Psoas muscle (tissue), 7 donors: ENCODE measurements at regions not wholly inside any gene's neighbourhood (a gene's known extent, or its start where the extent isn't known, plus 50 kb on each side); places are given as distances from the start of the nearest gene placed in this dataset.

Experiments
- ATAC-seq, 4 donors: fragments of 200-7000 bp; cut with Tn5 transposase; one replicate each; pipeline ENCODE4 v1.9.1; 2020; ENCODE audit warnings: moderate library complexity in 3 of 4, mild to moderate bottlenecking in 2 of 4
- DNase-seq, 2 donors: peaks; one replicate each; pipeline ENCODE4 v3.0.0-alpha.2; 2020
- H3K27ac ChIP-seq: fragments of 200-600 bp; one replicate; pipeline ENCODE4 v1.8.0; 2022
- H3K27me3 ChIP-seq, 3 donors: fragments of 200-600 bp in 1 of 3; one replicate each; pipeline versions ENCODE4 v1.6.1 to v1.8.0; 2013 to 2022; ENCODE audit warnings: low read length in 2 of 3, mild to moderate bottlenecking in 2 of 3, moderate library complexity in 1 of 3; ENCODE audit not compliant: insufficient read depth in 3 of 3
- H3K36me3 ChIP-seq, 2 donors: fragments of 200-600 bp in 1 of 2; one replicate each; pipeline versions ENCODE4 v1.6.1 to v1.8.0; 2013 to 2022; ENCODE audit warnings: low read depth in 1 of 2, mild to moderate bottlenecking in 1 of 2, moderate library complexity in 1 of 2; ENCODE audit not compliant: insufficient read depth in 1 of 2
- H3K4me1 ChIP-seq: fragments of 200-600 bp; one replicate; pipeline ENCODE4 v1.8.0; 2022
- H3K4me3 ChIP-seq: fragments of 200-600 bp; one replicate; pipeline ENCODE4 v1.8.0; 2022; ENCODE audit warnings: mild to moderate bottlenecking
- H3K9me3 ChIP-seq: fragments of 200-600 bp; one replicate; pipeline ENCODE4 v1.8.0; 2022
- CTCF ChIP-seq: fragments of 200-600 bp; IDR thresholded peaks from one replicate; pipeline ENCODE4 v1.8.0; 2022; ENCODE audit warnings: antibody characterized with exemption
- WGBS, 3 donors: extraction: QIAGEN DNeasy Blood & Tissue Kit; methylation state at CpG; one replicate each; pipeline versions ENCODE4 v1.1.6 to v1.1.7; 2013; 5-methylcytosine and 5-hydroxymethylcytosine counted together
- intact Hi-C, 2 donors: fragments of 100-400 bp; cut with DNase I; formaldehyde crosslinking; loops; one replicate each; pipeline versions ENCODE4 v1.11.0 to v1.14.2; 2022
- donor health status: healthy with polysubstance abuse.
- donor health status: DM: no; HTN: no; CAD: no; lungs with moderate emphysema.
- donor health status: Bipolar disorder and iron deficiency.
- donor health status: healthy.
- donor health status: DM: yes; HTN: yes; CAD: no.
- donor health status: DM: no; HTN: no; CAD: no.
- donor health status: DM: yes; HTN: yes; CAD: no.

- no peak for ATAC-seq
- H3K4me1 ChIP-seq, result peaks cover 7% of the 10 kb centered on the region
- H3K27me3 ChIP-seq, result no peaks in the 10 kb centered on the region
- no peak overlapping the region for H3K4me3 ChIP-seq
- H3K27ac ChIP-seq, result no peak overlapping the region
- DNase-seq, result no peak
- intact Hi-C loops, result no loop called here
- WGBS, 3 donors, result 85 to 92% (median 87%) methylated on average over 2 of the region's 2 CpGs
- no peaks in the 10 kb centered on the region for H3K9me3 ChIP-seq
- H3K36me3 ChIP-seq, result no peaks in the 10 kb centered on the region
- TF ChIP-seq CTCF, result no peak
These were observed 203.6 kb upstream of the PRSS58 start for GRCh38 chr7:142461437-142461836.

- ATAC-seq, result no peak
- intact Hi-C loops, result no loop called here
These were observed 202.7 kb upstream of the PRSS58 start for GRCh38 chr7:142460402-142461117.

DNA sequence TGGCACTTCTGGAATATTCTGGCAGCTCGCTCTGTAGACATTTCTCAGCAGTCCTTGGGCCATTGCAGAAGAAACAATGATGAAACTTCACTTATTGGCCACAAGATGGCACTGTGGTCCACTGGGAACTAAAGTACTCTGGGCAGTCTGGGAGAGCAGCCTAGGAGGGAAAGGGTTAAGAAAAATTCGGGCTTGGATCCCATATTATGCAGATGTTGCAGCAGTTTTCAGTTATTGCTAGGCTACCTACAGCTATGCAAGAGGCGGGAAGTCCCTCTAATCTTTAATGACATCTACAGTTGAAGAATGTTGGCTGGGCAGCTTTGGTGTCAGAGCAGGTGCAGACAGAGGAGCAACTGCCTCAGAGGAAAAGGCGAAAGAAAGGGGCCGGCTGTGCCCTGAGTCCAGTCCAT, 201.7 kb upstream of the PRSS58 start:
- Histone ChIP-seq H3K27me3 (no peaks in the 10 kb centered on the region), H3K27ac (no peak overlapping the region), H3K4me3 (no peak overlapping the region), H3K36me3 (no peaks in the 10 kb centered on the region), H3K4me1 (peaks cover 7% of the 10 kb centered on the region), H3K9me3 (no peaks in the 10 kb centered on the region)
- peak; percentile 66 for TF ChIP-seq CTCF
- 5% methylated on average over 5 of the region's 5 CpGs for WGBS, 3 donors
- intact Hi-C loops, result no loop called here
- DNase-seq, result no peak
- peak; percentile 75 to 90 (median 82) for ATAC-seq

More at GRCh38 chr7:142460402-142461117, 202.7 kb upstream of the PRSS58 start:
- 64 to 75% (median 66%) methylated on average over 7 of the region's 7 CpGs for WGBS, 3 donors
- TF ChIP-seq CTCF, result no peak
- DNase-seq, result no peak
- Histone ChIP-seq H3K4me3 (no peak overlapping the region), H3K36me3 (no peaks in the 10 kb centered on the region), H3K9me3 (no peaks in the 10 kb centered on the region), H3K4me1 (peaks cover 7% of the 10 kb centered on the region), H3K27me3 (no peaks in the 10 kb centered on the region), H3K27ac (no peak overlapping the region)

- Histone ChIP-seq H3K9me3 (no peaks in the 10 kb centered on the region), H3K4me3 (no peak overlapping the region), H3K27ac (no peak overlapping the region), H3K36me3 (no peaks in the 10 kb centered on the region), H3K4me1 (peaks cover 4% of the 10 kb centered on the region), H3K27me3 (no peaks in the 10 kb centered on the region)
- intact Hi-C loops, result no loop called here
- TF ChIP-seq CTCF, result no peak
- DNase-seq (no peak), ATAC-seq (peak in 3 of 4 donors; percentile 57 to 71 (median 59))
- 78 to 92% (median 86%) methylated on average over 2 of the region's 2 CpGs for WGBS, 3 donors
These were observed 199.4 kb upstream of the PRSS58 start for GRCh38 chr7:142457146-142457703.
